NCI-H1694 (cell line): ENCODE measurements at regions not wholly inside any gene's neighbourhood (a gene's known extent, or its start where the extent isn't known, plus 50 kb on each side); places are given as distances from the start of the nearest gene placed in this dataset.
"Not testable (repeated sequence)": the region's sequence is repeated elsewhere in the genome, so short reads cannot be mapped to it uniquely, and the experiment has no call there.

Experiments used
- DNase-seq: peaks from one replicate; lab custom pipeline; 2025; lab: John Stamatoyannopoulos, UW

DNA sequence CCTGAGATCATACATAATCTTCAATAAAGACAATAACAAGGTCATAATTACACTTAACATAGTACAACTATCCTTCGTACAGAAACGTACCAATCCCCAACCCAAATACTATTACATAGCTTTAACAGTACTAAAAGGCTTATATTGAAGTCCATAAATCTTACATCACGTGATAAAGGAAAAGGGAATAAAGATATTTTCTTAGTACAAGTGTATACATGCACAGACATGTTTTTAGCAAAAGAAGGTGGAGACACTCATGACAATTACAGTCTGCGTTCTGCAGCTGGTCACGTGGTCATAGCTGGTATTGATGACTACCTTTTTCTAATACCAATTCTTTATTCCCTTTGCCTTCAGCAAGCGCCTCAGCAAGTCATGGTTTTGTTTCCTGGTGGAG lies 464.5 kb upstream of the SLITRK5 start:
- DNase-seq: no peak

DNA sequence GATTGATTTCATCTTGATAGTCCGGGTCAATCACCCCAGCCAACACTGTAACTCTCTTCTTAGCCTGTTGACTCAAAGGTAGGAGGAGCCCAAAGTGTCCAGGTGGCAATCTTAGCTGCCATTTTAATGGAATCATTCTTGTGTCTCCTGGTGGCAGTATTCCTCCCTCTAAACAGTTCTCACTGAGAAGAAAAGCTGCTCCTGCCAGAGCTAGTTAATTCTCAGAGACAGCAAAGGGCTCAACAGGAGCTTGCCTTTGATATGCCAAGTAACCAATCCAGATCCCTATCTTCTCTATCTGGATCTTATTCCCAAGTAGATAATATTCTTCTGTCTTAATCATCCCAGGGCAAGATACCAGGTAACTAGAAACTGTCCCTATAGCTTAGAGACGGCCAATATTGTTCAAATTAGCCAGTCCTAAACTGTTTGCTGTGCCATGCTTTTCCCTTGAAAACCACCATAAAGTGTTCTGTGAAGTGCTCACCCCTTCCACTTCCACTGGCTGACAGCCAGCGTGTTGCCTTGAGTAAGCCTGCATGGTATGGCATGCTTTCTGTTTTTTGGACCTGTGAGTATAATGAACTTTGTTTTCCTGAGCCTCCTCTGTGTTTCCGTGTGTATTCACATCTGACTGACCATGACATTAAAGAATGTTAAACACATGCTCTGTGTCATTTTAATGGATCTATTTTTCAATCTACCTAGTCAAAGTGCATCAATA lies 463.7 kb upstream of the SLITRK5 start:
- DNase-seq: no peak

- no peak for DNase-seq
Observed at GRCh38 chr13:87208636-87209035, 462.5 kb upstream of the SLITRK5 start.

- DNase-seq: no peak
Observed at GRCh38 chr13:87234981-87235380, 436.2 kb upstream of the SLITRK5 start.

DNA sequence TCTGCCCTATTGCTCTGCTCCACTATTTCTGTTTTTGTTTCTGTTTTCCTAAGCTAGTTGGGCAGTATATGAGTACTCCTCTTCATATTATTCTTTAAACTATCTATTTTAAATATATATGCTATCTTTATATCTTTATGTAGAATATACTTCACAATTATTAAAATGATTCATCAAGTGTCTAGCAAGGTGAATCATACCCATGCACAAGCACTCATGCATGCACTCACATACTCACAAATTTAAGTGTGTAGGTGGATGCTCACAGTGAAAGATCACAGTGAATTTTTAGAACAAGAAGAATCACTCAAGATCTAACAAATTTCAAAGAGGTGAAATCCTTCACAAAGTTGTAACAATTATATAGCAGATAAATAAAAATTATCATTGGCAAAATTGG lies 435.6 kb upstream of the SLITRK5 start:
- no peak for DNase-seq

DNA sequence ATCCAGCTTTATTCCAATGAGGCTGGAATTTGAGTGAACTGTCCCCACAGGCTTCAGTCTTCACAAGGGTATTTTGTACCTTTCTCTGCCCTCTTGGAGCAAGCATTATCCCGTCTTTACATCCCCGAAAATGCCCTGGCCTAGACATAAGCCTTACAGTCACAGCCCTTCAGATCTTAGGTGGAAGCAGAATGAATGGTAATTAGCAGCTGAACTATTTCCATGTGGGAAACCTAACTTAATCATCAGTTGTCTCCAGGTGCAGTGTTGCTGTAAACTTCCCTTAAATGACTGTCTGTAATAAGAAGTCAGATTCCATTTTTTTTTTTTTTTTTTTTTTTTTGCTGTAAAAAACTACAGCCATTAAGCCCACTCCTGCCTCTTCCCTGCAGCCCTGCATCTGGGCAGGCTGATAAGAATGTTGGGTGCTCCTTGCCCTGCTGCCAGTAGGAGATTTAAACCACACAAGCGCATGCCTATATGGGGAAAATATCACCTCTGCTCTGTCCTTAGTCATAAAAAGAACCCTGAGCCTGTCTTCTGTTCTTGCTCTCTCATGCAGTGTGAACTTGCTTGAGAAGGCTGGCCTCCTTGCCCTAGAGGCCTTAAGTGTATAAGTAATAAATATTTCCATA lies 426.8 kb upstream of the SLITRK5 start:
- DNase-seq: no peak

DNA sequence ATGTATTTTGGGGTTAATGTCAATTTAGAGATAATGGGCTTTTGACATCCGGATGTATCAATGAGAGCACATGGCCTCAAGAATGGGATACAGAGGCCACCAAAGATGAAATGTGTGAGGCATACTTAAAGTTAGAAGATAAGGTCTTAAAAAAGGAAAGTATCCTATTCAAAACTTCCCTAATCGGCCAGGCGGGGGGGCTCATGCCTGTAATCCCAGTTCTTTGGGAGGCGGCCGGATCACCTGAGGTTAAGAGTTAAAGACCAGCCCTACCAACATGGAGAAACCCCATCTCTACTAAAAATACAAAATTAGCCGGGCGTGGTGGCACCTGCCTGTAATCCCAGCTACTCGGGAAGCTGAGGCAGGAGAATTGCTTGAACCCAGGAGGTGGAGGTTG lies 421.3 kb upstream of the SLITRK5 start:
- DNase-seq: not testable (repeated sequence)

GRCh38 chr13:87255394-87255793 lies 415.8 kb upstream of the SLITRK5 start:
- DNase-seq: no peak

DNA sequence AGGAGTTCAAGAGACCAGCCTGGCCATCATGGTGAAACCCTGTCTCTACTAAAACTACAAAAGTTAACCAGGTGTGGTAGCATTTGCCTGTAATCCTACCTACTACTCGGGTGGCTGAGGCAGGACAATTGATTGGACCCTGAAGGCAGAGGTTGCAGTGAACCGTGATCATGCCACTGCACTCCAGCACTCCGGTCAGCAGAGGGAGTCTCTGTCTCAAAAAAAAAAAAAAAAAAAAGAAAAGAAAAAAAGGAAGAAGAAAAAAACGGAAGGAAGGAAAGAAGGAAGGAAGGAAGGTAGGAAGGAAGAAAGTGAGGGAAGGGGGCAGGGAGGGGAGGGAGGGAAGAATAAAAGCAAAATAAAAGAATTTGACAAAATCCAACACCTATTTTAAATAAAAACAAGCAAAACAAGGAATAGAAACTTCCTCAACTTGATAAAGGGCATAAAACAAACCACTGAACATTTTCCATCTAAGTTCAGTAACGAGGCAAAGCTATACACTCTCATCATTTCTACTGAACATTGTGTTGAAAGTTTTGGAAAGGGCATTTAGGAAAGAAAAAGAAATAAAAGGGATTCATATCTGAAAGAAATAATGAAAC lies 411.6 kb upstream of the SLITRK5 start:
- DNase-seq: no peak

GRCh38 chr13:87274209-87274819 lies 396.9 kb upstream of the SLITRK5 start:
- peak; percentile 57 for DNase-seq

- DNase-seq: no peak
Observed at GRCh38 chr13:87280139-87280538, 391.0 kb upstream of the SLITRK5 start.

- DNase-seq: no peak
Observed at GRCh38 chr13:87287721-87288120, 383.4 kb upstream of the SLITRK5 start.

GRCh38 chr13:87295636-87296035 lies 375.5 kb upstream of the SLITRK5 start:
- no peak for DNase-seq

DNA sequence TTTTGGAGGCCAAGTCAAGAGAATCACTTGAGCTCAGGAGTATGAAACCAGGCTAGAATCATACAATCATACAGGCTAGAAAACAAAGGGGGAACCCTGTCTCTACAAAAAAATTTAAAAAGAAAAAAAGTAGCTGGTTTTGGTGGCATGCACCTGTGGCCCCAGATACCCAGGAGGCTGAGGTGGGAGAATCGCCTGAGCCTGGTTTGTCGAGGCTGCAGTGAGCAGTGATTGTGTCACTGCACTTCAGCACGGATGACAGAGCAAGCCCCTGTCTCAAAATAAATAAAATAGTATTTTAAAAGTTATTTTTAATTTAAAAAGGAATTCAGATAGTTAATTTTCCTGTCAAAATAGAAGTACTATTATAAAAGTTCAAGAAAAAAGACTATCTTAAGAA lies 369.1 kb upstream of the SLITRK5 start:
- DNase-seq: no peak

GRCh38 chr13:87302931-87303330 lies 368.2 kb upstream of the SLITRK5 start:
- DNase-seq: peak; percentile 3

GRCh38 chr13:87311165-87311564 lies 360.0 kb upstream of the SLITRK5 start:
- no peak for DNase-seq

GRCh38 chr13:87314822-87315221 lies 356.3 kb upstream of the SLITRK5 start:
- DNase-seq: no peak

- no peak for DNase-seq
Observed at GRCh38 chr13:87322386-87322785, 348.8 kb upstream of the SLITRK5 start.

GRCh38 chr13:87324558-87324957 lies 346.6 kb upstream of the SLITRK5 start:
- DNase-seq: no peak

DNA sequence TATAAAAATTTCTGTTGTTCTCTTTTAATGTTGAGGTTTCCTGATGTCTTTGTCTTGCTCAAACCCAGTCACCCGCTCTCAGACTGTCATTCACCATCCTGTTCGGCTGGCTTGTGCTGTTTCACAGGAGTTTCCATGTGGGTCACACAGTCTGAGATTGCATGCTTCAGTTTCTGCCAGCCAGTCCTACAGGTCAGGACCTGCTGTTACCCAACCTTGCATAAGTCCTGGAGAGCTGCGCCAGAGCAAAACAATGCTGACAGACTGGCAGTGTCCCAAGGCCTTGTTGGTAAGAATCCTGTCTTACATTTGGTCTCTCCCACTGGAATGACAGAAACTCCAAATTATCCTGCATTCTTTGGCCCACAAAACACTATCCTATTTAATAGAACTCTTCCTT lies 340.0 kb upstream of the SLITRK5 start:
- DNase-seq: no peak

- DNase-seq: no peak
Observed at GRCh38 chr13:87333599-87333998, 337.6 kb upstream of the SLITRK5 start.

DNA sequence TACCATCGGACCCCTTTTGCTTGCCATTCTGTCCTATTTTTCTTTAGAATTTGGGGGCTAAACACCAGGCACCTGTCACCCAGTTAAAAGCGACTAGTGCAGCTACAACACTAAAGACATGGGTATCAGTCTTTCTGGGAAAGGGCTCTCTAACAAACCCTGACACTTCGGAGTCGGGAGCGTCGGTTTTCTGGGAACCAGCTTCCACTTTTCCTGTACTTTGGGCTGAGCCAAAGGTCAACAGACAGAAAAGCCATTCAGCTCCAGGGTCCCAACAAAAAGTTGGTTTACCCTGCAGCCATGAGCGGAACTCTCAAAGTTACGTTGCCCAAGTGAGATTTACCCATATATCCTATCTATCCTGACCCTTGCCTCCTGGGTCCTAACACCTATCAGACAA lies 337.0 kb upstream of the SLITRK5 start:
- DNase-seq: no peak

DNA sequence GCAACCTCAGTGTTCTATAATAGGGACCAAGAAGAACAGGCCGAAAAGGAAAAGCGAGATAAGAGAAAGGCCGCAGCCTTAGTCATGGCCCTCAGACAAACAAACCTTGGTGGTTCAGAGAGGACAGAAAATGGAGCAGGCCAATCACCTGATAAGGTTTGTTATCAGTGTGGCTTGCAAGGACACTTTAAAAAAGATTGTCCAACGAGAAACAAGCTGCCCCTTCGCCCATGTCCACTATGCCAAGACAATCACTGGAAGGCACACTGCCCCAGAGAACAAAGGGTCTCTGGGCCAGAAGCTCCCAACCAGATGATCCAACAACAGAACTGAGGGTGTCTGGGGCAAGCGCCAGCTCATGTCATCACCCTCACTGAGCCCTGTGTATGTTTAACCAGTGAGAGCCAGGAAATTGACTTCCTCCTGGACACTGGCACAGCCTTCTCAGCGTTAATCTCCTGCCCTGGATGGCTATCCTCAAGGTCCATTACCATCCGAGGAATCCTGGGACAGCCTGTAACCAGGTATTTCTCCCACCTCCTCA lies 334.8 kb upstream of the SLITRK5 start:
- DNase-seq: not testable (repeated sequence)
